ENCODE measurements at regions not wholly inside any gene's neighbourhood (a gene's known extent, or its start where the extent isn't known, plus 50 kb on each side); places are given as distances from the start of the nearest gene placed in this dataset.
"Not testable (repeated sequence)": the region's sequence is repeated elsewhere in the genome, so short reads cannot be mapped to it uniquely, and the experiment has no call there.

DNA sequence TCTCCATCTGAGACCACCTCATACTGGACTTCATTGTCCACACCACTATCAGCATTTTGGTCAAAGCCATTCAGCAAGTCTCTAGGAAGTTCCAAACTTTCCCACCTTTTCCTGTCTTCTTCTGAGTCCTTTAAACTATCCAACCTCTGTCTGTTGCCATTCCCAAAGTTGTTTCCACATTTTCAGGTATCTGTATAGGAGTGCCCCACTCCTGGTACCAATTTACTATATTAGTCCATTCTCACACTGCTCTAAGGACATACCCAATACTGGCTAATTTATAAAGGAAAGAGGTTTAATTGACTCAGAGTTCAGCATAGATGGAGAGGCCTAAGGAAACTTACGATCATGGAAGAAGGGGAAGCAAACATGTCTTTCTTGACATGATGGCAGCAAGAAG lies 292.2 kb upstream of the ATXN7L3B start:
- H3K27me3 Mint-ChIP-seq (ENCODE audit: low read depth): no peaks in the 10 kb centered on the region
- TF ChIP-seq, protein P1, sequence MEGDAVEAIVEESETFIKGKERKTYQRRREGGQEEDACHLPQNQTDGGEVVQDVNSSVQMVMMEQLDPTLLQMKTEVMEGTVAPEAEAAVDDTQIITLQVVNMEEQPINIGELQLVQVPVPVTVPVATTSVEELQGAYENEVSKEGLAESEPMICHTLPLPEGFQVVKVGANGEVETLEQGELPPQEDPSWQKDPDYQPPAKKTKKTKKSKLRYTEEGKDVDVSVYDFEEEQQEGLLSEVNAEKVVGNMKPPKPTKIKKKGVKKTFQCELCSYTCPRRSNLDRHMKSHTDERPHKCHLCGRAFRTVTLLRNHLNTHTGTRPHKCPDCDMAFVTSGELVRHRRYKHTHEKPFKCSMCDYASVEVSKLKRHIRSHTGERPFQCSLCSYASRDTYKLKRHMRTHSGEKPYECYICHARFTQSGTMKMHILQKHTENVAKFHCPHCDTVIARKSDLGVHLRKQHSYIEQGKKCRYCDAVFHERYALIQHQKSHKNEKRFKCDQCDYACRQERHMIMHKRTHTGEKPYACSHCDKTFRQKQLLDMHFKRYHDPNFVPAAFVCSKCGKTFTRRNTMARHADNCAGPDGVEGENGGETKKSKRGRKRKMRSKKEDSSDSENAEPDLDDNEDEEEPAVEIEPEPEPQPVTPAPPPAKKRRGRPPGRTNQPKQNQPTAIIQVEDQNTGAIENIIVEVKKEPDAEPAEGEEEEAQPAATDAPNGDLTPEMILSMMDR (IDR thresholded peaks at IDR 0.05): no peak
- no peak for DNase-seq (ENCODE audit: low spot score)
- H3K27ac Mint-ChIP-seq (ENCODE audit: unreplicated experiment): no peak overlapping the region
- H3K4me3 Mint-ChIP-seq (ENCODE audit: unreplicated experiment): no peak overlapping the region
- no peaks in the 10 kb centered on the region for H3K4me1 Mint-ChIP-seq (ENCODE audit: low read depth)
- H3K36me3 Mint-ChIP-seq (ENCODE audit: low read depth): no peaks in the 10 kb centered on the region
- H3K9me3 Mint-ChIP-seq (ENCODE audit: low read depth): peaks cover 16% of the 10 kb centered on the region

- H3K4me3 Mint-ChIP-seq (ENCODE audit: unreplicated experiment): no peak overlapping the region
Observed at GRCh38 chr12:74250891-74251290, 286.7 kb upstream of the ATXN7L3B start.

GRCh38 chr12:74253826-74254225 lies 283.8 kb upstream of the ATXN7L3B start:
- H3K27ac Mint-ChIP-seq (ENCODE audit: unreplicated experiment); H3K27me3 Mint-ChIP-seq (ENCODE audit: low read depth); DNase-seq (ENCODE audit: low spot score); H3K9me3 Mint-ChIP-seq (ENCODE audit: low read depth); H3K36me3 Mint-ChIP-seq (ENCODE audit: low read depth); H3K4me1 Mint-ChIP-seq (ENCODE audit: low read depth); H3K4me3 Mint-ChIP-seq (ENCODE audit: unreplicated experiment): not testable (repeated sequence)

More at GRCh38 chr12:74250891-74251290, 286.7 kb upstream of the ATXN7L3B start:
- H3K4me1 Mint-ChIP-seq (ENCODE audit: low read depth): no peaks in the 10 kb centered on the region
- H3K9me3 Mint-ChIP-seq (ENCODE audit: low read depth): peaks cover 12% of the 10 kb centered on the region
- H3K27ac Mint-ChIP-seq (ENCODE audit: unreplicated experiment): no peak overlapping the region
- TF ChIP-seq, protein P1 (IDR thresholded peaks at IDR 0.05): no peak
- DNase-seq (ENCODE audit: low spot score): no peak
- H3K27me3 Mint-ChIP-seq (ENCODE audit: low read depth): no peaks in the 10 kb centered on the region
- no peaks in the 10 kb centered on the region for H3K36me3 Mint-ChIP-seq (ENCODE audit: low read depth)

GRCh38 chr12:74254784-74255183 lies 282.9 kb upstream of the ATXN7L3B start:
- Mint-ChIP-seq H3K9me3 (ENCODE audit: low read depth) (peaks cover 9% of the 10 kb centered on the region), H3K4me1 (ENCODE audit: low read depth) (no peaks in the 10 kb centered on the region), H3K36me3 (ENCODE audit: low read depth) (no peaks in the 10 kb centered on the region), H3K27me3 (ENCODE audit: low read depth) (no peaks in the 10 kb centered on the region), H3K4me3 (ENCODE audit: unreplicated experiment) (no peak overlapping the region), H3K27ac (ENCODE audit: unreplicated experiment) (no peak overlapping the region)
- no peak for DNase-seq (ENCODE audit: low spot score)
- TF ChIP-seq, protein P1 (IDR thresholded peaks at IDR 0.05): no peak

DNA sequence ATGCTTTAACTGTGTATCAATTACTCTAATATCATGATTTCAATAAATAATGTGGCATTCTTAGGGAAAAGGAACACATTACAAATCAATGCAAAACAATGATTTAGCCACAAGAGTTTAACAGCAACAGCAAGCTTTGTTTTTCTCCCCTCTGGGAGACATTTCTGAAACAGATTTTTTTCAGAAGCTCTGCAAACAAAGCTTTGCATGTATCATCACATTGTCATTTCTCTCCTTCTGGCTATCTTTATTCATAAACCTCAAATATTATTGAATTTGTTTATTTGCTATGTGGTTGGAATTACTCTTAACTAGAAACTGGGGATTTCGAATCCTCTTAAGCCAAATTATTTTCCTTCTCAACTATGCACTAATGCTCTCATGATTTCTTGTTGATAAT lies 278.4 kb upstream of the ATXN7L3B start:
- TF ChIP-seq, protein P1 (IDR thresholded peaks at IDR 0.05): no peak
- Mint-ChIP-seq H3K27ac (ENCODE audit: unreplicated experiment) (no peak overlapping the region), H3K9me3 (ENCODE audit: low read depth) (peaks cover 1% of the 10 kb centered on the region), H3K4me3 (ENCODE audit: unreplicated experiment) (no peak overlapping the region), H3K36me3 (ENCODE audit: low read depth) (no peaks in the 10 kb centered on the region), H3K4me1 (ENCODE audit: low read depth) (no peaks in the 10 kb centered on the region), H3K27me3 (ENCODE audit: low read depth) (no peaks in the 10 kb centered on the region)
- no peak for DNase-seq (ENCODE audit: low spot score)

DNA sequence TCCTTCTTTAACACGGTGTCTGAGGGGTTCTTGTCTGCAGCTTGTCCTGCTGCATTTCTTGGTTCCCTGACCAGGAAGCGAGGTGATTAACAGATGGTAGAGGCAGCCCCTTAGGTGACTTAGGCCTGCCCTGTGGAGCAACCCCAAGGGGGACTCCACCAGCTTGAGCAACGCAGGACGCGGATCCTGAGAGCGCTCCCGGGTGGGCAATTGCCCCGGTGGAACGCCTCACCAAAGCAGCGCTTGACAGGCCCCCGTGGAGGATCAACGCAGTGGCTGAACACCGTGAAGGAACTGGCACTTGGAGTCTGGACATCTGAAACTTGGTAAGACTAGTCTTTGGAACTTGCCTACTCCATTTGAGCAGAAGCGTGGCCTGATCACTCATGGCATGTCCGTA lies 272.9 kb upstream of the ATXN7L3B start:
- Mint-ChIP-seq H3K9me3 (ENCODE audit: low read depth) (peaks cover 3% of the 10 kb centered on the region), H3K27me3 (ENCODE audit: low read depth) (no peaks in the 10 kb centered on the region), H3K4me1 (ENCODE audit: low read depth) (no peaks in the 10 kb centered on the region), H3K27ac (ENCODE audit: unreplicated experiment) (no peak overlapping the region), H3K36me3 (ENCODE audit: low read depth) (no peaks in the 10 kb centered on the region), H3K4me3 (ENCODE audit: unreplicated experiment) (no peak overlapping the region)
- DNase-seq (ENCODE audit: low spot score): no peak
- TF ChIP-seq, protein P1 (IDR thresholded peaks at IDR 0.05): no peak

DNA sequence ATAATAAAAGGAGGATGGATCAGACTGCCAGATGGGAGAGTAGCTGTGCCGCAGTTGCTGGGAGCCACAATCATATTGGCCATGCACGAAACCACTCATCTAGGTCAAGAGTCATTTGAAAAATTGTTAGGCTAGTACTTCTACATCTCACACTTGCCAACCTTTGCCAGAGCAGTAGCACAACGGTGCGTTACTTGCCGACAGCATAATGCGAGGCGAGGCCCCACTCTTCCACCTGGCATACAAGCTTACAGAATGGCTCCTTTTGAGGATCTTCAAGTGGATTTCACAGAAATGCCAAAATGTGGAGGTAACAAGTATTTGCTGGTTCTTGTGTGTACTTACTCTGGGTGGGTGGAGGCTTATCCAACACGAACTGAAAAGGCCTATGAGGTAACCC lies 268.3 kb upstream of the ATXN7L3B start:
- H3K9me3 Mint-ChIP-seq (ENCODE audit: low read depth); DNase-seq (ENCODE audit: low spot score); H3K4me1 Mint-ChIP-seq (ENCODE audit: low read depth); H3K36me3 Mint-ChIP-seq (ENCODE audit: low read depth); H3K27ac Mint-ChIP-seq (ENCODE audit: unreplicated experiment); H3K27me3 Mint-ChIP-seq (ENCODE audit: low read depth); H3K4me3 Mint-ChIP-seq (ENCODE audit: unreplicated experiment): not testable (repeated sequence)

Data from chondrocyte (in vitro differentiated cells).